ENCODE measurements at regions not wholly inside any gene's neighbourhood (a gene's known extent, or its start where the extent isn't known, plus 50 kb on each side); places are given as distances from the start of the nearest gene placed in this dataset.

DNA sequence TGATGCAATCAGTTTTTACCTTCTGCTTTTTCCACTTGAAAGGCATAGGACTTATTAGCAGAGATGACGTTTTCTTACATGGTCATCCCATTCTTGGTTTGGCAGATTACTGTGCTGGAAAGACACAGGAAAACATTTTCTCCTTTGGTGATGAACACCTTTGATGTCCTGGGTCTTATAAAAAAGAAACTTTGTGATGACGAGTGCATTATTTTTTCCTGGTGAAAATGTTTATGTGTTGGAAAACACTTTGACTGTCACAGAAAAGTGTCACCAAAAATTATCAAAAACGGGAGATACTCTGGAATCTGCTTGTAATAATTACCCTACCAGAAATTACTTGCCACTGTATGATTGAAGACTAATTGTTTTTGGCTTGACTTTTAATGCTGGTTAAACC is 2020.9 kb downstream of the MAT2B start:
- TF ChIP-seq, protein P1, sequence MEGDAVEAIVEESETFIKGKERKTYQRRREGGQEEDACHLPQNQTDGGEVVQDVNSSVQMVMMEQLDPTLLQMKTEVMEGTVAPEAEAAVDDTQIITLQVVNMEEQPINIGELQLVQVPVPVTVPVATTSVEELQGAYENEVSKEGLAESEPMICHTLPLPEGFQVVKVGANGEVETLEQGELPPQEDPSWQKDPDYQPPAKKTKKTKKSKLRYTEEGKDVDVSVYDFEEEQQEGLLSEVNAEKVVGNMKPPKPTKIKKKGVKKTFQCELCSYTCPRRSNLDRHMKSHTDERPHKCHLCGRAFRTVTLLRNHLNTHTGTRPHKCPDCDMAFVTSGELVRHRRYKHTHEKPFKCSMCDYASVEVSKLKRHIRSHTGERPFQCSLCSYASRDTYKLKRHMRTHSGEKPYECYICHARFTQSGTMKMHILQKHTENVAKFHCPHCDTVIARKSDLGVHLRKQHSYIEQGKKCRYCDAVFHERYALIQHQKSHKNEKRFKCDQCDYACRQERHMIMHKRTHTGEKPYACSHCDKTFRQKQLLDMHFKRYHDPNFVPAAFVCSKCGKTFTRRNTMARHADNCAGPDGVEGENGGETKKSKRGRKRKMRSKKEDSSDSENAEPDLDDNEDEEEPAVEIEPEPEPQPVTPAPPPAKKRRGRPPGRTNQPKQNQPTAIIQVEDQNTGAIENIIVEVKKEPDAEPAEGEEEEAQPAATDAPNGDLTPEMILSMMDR (IDR thresholded peaks at IDR 0.05; ENCODE audit: extremely low read depth in 1 of 2, insufficient read depth in 1 of 2, low read depth in 1 of 2, low read length in 2 of 2), result no peak
- TF ChIP-seq POLR2AphosphoS5 (IDR thresholded peaks at IDR 0.05; ENCODE audit: insufficient read depth, low read depth, low read length) (no peak), POLR2A (IDR thresholded peaks at IDR 0.05; ENCODE audit: low read depth, low read length) (no peak), JUN (IDR thresholded peaks at IDR 0.05; ENCODE audit: borderline replicate concordance, insufficient read depth, insufficient read length, low read depth) (no peak)

All from endothelial cell of umbilical vein (primary cell).